GM12878 (cell line): ENCODE measurements at regions not wholly inside any gene's neighbourhood (a gene's known extent, or its start where the extent isn't known, plus 50 kb on each side); places are given as distances from the start of the nearest gene placed in this dataset.

Experiments used
- ATAC-seq: fragments of 200-7000 bp; cut with Tn5 transposase; 3 replicates; pipeline ENCODE4 v1.9.1; 2020; ENCODE audit warnings: mild to moderate bottlenecking, moderate library complexity
- BruUV-seq: library from RNA; stranded (reverse); fragments of 400-500 nt; replicated peaks from 2 replicates; lab custom pipeline; 2021; lab: Mats Ljungman, UMichigan
- CTCF ChIA-PET: fragments of 300-600 bp; sonication (Branson Sonifier 250); formaldehyde crosslinking; extraction: SDS; loops from one replicate; lab custom pipeline; 2021; ENCODE audit warnings: inconsistent platforms; lab: Yijun Ruan, JAX
- POLR2A ChIA-PET: fragments of 350-600 bp; formaldehyde crosslinking; extraction: SDS; loops from one replicate; lab custom pipeline; 2021; ENCODE audit warnings: inconsistent platforms; lab: Charles Lee
- RAD21 ChIA-PET: fragments of 300-600 bp; sonication (Branson Sonifier 250); formaldehyde crosslinking; loops from one replicate; lab custom pipeline; 2023; ENCODE audit warnings: antibody characterized with exemption; ENCODE audit not compliant: unreplicated experiment; lab: Charles Lee
- SMC1A ChIA-PET: fragments of 300-600 bp; sonication (Branson Sonifier 250); formaldehyde crosslinking; loops from one replicate; lab custom pipeline; 2023; ENCODE audit not compliant: unreplicated experiment, uncharacterized antibody; lab: Charles Lee
- DNase-seq: peaks from one replicate; pipeline ENCODE4 v3.0.0-alpha.2; 2011; ENCODE audit warnings: low read depth, low spot score
- FAIRE-seq: peaks from 3 replicates; lab custom pipeline; 2011; peaks lifted over from hg19 to GRCh38; lab: Jason Lieb, UNC
- H2AFZ ChIP-seq: 2 replicates; pipeline ENCODE4 v1.6.0; 2011; ENCODE audit warnings: low read depth, low read length, control low read depth; ENCODE audit not compliant: control insufficient read depth
- H3K27ac ChIP-seq: 2 replicates; pipeline ENCODE4 v1.5.1; 2011; ENCODE audit warnings: control low read depth; ENCODE audit not compliant: control insufficient read depth, insufficient read depth
- H3K27me3 ChIP-seq, 2 experiments: replicated peaks in 1 of 2; 2 replicates each; pipeline versions ENCODE4 v1.6.0 to v1.6.1; 2011; ENCODE audit warnings: low read length in 1 of 2; ENCODE audit not compliant: control insufficient read depth in 2 of 2, insufficient read depth in 2 of 2
- H3K36me3 ChIP-seq, 2 experiments: 2 replicates each; pipeline ENCODE4 v1.5.1; 2011; ENCODE audit warnings: low read length in 1 of 2; ENCODE audit not compliant: control insufficient read depth in 2 of 2, insufficient read depth in 2 of 2
- H3K4me1 ChIP-seq: 2 replicates; pipeline ENCODE4 v1.6.1; 2011; ENCODE audit warnings: mild to moderate bottlenecking, low read length, moderate library complexity, mixed read lengths; ENCODE audit not compliant: control insufficient read depth, insufficient read depth
- H3K4me2 ChIP-seq: 2 replicates; pipeline ENCODE4 v1.6.0; 2011; ENCODE audit warnings: control low read depth; ENCODE audit not compliant: control insufficient read depth, insufficient read depth
- H3K4me3 ChIP-seq: fragments of 200-600 bp; sonication (generic); 2 replicates; pipeline ENCODE4 v1.5.1; 2016
- H3K79me2 ChIP-seq: 2 replicates; pipeline ENCODE4 v1.6.0; 2011; ENCODE audit warnings: low read length; ENCODE audit not compliant: control insufficient read depth, insufficient read depth
- H3K9ac ChIP-seq: 2 replicates; pipeline ENCODE4 v1.8.0; 2011; ENCODE audit warnings: low read length, control low read depth, mixed read lengths; ENCODE audit not compliant: control insufficient read depth, insufficient read depth
- H3K9me3 ChIP-seq: replicated peaks from 3 replicates; pipeline ENCODE4 v1.5.1; 2011; ENCODE audit warnings: mild to moderate bottlenecking, low read length; ENCODE audit not compliant: control insufficient read depth, insufficient read depth
- H4K20me1 ChIP-seq: 2 replicates; pipeline ENCODE4 v1.6.0; 2011; ENCODE audit not compliant: control insufficient read depth, insufficient read depth
- ASH2L ChIP-seq: fragments of 300-600, 200-600 bp; sonication (generic); IDR thresholded peaks from 2 replicates; pipeline ENCODE4 v1.6.1; 2017; ENCODE audit warnings: low read depth, mild to moderate bottlenecking, borderline replicate concordance
- ATF2 ChIP-seq: IDR thresholded peaks from 2 replicates; pipeline ENCODE4 v1.6.1; 2012; ENCODE audit warnings: low read length, inconsistent platforms
- ATF3 ChIP-seq: IDR thresholded peaks from 2 replicates; pipeline ENCODE4 v1.6.1; 2011; ENCODE audit warnings: low read depth, mild to moderate bottlenecking, low read length, moderate library complexity, borderline replicate concordance; ENCODE audit errors: extremely low read depth
- BCLAF1 ChIP-seq: fragments of 450-650 bp; IDR thresholded peaks from 2 replicates; pipeline ENCODE4 v1.6.1; 2017; ENCODE audit warnings: antibody characterized with exemption, mild to moderate bottlenecking, moderate library complexity
- EP300 ChIP-seq, 2 experiments: fragments of 150-350 bp in 1 of 2; IDR thresholded peaks; 2 replicates each; pipeline ENCODE4 v1.6.1; 2011 to 2012; ENCODE audit warnings: low read depth in 2 of 2, low read length in 2 of 2, borderline replicate concordance in 1 of 2, improper control_type of control experiment in 1 of 2, inconsistent platforms in 1 of 2; ENCODE audit not compliant: control insufficient read depth in 1 of 2
- EZH2 ChIP-seq: IDR thresholded peaks from 2 replicates; pipeline ENCODE4 v1.6.1; 2012; ENCODE audit warnings: low read depth, mild to moderate bottlenecking, control low read depth, inconsistent platforms, low read length, borderline replicate concordance; ENCODE audit not compliant: control insufficient read depth
- FOXM1 ChIP-seq: IDR thresholded peaks from 2 replicates; pipeline ENCODE4 v1.6.1; 2012; ENCODE audit warnings: low read depth, mild to moderate bottlenecking, inconsistent platforms, low read length, moderate library complexity
- NR2C2 ChIP-seq: IDR thresholded peaks from 2 replicates; pipeline ENCODE4 v1.6.1; 2011; ENCODE audit warnings: borderline replicate concordance, low read depth; ENCODE audit not compliant: control insufficient read depth, insufficient read length
- RELB ChIP-seq: fragments of 450-650 bp; IDR thresholded peaks from 2 replicates; pipeline ENCODE4 v1.6.1; 2017; ENCODE audit warnings: low read depth, mild to moderate bottlenecking, moderate library complexity
- SMARCA5 ChIP-seq: fragments of 450-650 bp; IDR thresholded peaks from 2 replicates; pipeline ENCODE4 v1.6.1; 2017; ENCODE audit warnings: mild to moderate bottlenecking
- SMC3 ChIP-seq: IDR thresholded peaks from 2 replicates; pipeline ENCODE4 v1.6.1; 2011; ENCODE audit warnings: low read length, improper control_type of control experiment, borderline replicate concordance
- WRNIP1 ChIP-seq: IDR thresholded peaks from 2 replicates; pipeline ENCODE4 v1.6.1; 2011; ENCODE audit warnings: low read depth, low read length, improper control_type of control experiment, borderline replicate concordance
- ZNF24 ChIP-seq: fragments of 450-650 bp; IDR thresholded peaks from 2 replicates; pipeline ENCODE4 v1.6.1; 2017; ENCODE audit warnings: antibody characterized with exemption, mild to moderate bottlenecking
- ZNF274 ChIP-seq: IDR thresholded peaks from one replicate; pipeline ENCODE4 v1.8.0; 2011; ENCODE audit not compliant: insufficient read length, insufficient read depth
- ZSCAN29 ChIP-seq: fragments of 450-650 bp; IDR thresholded peaks from 2 replicates; pipeline ENCODE4 v1.6.1; 2017; ENCODE audit warnings: mild to moderate bottlenecking, moderate library complexity
- WGBS: methylation state at CpG from one replicate; pipeline ENCODE4 v1.1.6; 2016; ENCODE audit warnings: low lambda C conversion rate; ENCODE audit not compliant: insufficient replicate concordance, insufficient coverage; ENCODE audit errors: missing lambda C conversion rate; 5-methylcytosine and 5-hydroxymethylcytosine counted together
- in situ Hi-C: fragments of 300-500 bp; cut with MboI; formaldehyde crosslinking; loops from 9 replicates; pipeline ENCODE4 v1.14.3; 2018; ENCODE audit warnings: mixed read lengths
- intact Hi-C: fragments of 100-400 bp; cut with micrococcal nuclease; formaldehyde crosslinking; loops from one replicate; pipeline ENCODE4 v1.14.2; 2022; ENCODE audit not compliant: unreplicated experiment
- TF ChIP-seq, protein P1 (sequence below): IDR thresholded peaks from 2 replicates; pipeline ENCODE4 v1.6.1; 2012; ENCODE audit warnings: low read depth, low read length, improper control_type of control experiment
- TF ChIP-seq, protein P2 (sequence below): IDR thresholded peaks from 2 replicates; pipeline ENCODE4 v1.6.1; 2012; ENCODE audit warnings: low read depth, low read length, improper control_type of control experiment

DNA sequence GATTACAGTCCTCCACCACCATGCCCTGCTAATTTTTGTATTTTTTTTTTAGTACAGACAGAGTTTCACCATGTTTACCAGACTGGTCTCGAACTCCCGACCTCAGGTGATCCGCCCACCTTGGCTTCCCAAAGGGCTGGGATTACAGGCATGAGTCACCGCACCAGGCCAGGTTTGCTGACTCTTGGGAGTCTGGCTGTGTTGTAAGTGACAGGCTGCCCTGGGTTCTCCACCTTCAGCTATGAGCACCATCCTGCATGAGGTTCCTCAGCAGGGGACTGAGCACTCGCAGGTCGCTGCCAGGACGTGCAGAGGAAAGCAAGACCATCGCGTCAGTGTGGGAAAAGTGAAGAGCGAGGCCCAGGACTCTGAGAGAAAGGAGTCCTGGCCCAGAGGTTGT, 112.6 kb upstream of the NDUFV2 start:
- ChIA-PET RAD21 (no interaction called here), SMC1A (interaction anchor here (1.3 kb wide), 1 partner anchor 10 kb away, joined by 3 read pairs; no protein-coding TSS in a partner anchor), CTCF (no interaction called here), POLR2A (no interaction called here)
- DNase-seq, result no peak
- no peak for ATAC-seq
- no peaks in the 10 kb centered on the region for H4K20me1 ChIP-seq
- H3K4me2 ChIP-seq, result no peak overlapping the region
- H3K27me3 ChIP-seq, result no peaks in the 10 kb centered on the region
- H2AFZ ChIP-seq, result no peak overlapping the region
- no peak overlapping the region for H3K27ac ChIP-seq
- in situ Hi-C loops (loop anchor here (5.0 to 25.0 kb wide), 4 partner anchors 165 to 503 kb away; no protein-coding TSS in a partner anchor), intact Hi-C loops (loop anchor here (2.0 to 5.0 kb wide), 4 partner anchors 65 to 511 kb away; no protein-coding TSS in a partner anchor)
- H3K9ac ChIP-seq, result no peak overlapping the region
- H3K9me3 ChIP-seq, result no peaks in the 10 kb centered on the region
- peaks cover 3% of the 10 kb centered on the region for H3K4me1 ChIP-seq
- FAIRE-seq, result no peak
- H3K36me3 ChIP-seq, result no peaks in the 10 kb centered on the region
- H3K4me3 ChIP-seq, result no peak overlapping the region
- 79% methylated on average over 10 of the region's 10 CpGs for WGBS
- H3K79me2 ChIP-seq, result no peaks in the 10 kb centered on the region
- BruUV-seq, result no TSS peak
- TF ChIP-seq ZNF274 (no peak), ATF3 (no peak), ASH2L (no peak), FOXM1 (no peak), BCLAF1 (no peak), ZNF24 (no peak), EP300 (IDR thresholded peaks at IDR 0.05; ENCODE audit: borderline replicate concordance in 1 of 2, control insufficient read depth in 1 of 2, low read depth in 2 of 2, low read length in 2 of 2) (no peak), SMC3 (no peak), WRNIP1 (no peak), EZH2 (no peak), SMARCA5 (no peak), RELB (no peak), ZSCAN29 (no peak), NR2C2 (no peak), ATF2 (no peak)
- TF ChIP-seq, protein P1, sequence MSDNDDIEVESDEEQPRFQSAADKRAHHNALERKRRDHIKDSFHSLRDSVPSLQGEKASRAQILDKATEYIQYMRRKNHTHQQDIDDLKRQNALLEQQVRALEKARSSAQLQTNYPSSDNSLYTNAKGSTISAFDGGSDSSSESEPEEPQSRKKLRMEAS, result no peak
- TF ChIP-seq, protein P2, sequence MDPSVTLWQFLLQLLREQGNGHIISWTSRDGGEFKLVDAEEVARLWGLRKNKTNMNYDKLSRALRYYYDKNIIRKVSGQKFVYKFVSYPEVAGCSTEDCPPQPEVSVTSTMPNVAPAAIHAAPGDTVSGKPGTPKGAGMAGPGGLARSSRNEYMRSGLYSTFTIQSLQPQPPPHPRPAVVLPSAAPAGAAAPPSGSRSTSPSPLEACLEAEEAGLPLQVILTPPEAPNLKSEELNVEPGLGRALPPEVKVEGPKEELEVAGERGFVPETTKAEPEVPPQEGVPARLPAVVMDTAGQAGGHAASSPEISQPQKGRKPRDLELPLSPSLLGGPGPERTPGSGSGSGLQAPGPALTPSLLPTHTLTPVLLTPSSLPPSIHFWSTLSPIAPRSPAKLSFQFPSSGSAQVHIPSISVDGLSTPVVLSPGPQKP, result no peak
